ENCODE measurements at regions not wholly inside any gene's neighbourhood (a gene's known extent, or its start where the extent isn't known, plus 50 kb on each side); places are given as distances from the start of the nearest gene placed in this dataset.

- Histone ChIP-seq H3K36me3 (ENCODE audit: control insufficient read depth, insufficient read depth, low read length) (no peaks in the 10 kb centered on the region), H3K4me3 (ENCODE audit: low read length) (no peak overlapping the region), H3K4me1 (ENCODE audit: control insufficient read depth, insufficient read depth, low read length) (peaks cover 3% of the 10 kb centered on the region), H3K27ac (ENCODE audit: low read depth, low read length) (no peak overlapping the region), H3K9ac (ENCODE audit: low read length) (no peak overlapping the region), H3K27me3 (ENCODE audit: control insufficient read depth, insufficient read depth, low read length) (no peaks in the 10 kb centered on the region)
Measured at GRCh38 chr20:39283464-39283863, 321.3 kb downstream of the DHX35 start.

- H3K27ac ChIP-seq (ENCODE audit: low read depth, low read length) = no peak overlapping the region
- no peaks in the 10 kb centered on the region for H3K36me3 ChIP-seq (ENCODE audit: control insufficient read depth, insufficient read depth, low read length)
- peaks cover 3% of the 10 kb centered on the region for H3K4me1 ChIP-seq (ENCODE audit: control insufficient read depth, insufficient read depth, low read length)
- no peaks in the 10 kb centered on the region for H3K27me3 ChIP-seq (ENCODE audit: control insufficient read depth, insufficient read depth, low read length)
- no peak overlapping the region for H3K4me3 ChIP-seq (ENCODE audit: low read length)
- no peak overlapping the region for H3K9ac ChIP-seq (ENCODE audit: low read length)
Measured at GRCh38 chr20:39282619-39283092, 320.5 kb downstream of the DHX35 start.

GRCh38 chr20:39280875-39281274 lies 318.7 kb downstream of the DHX35 start:
- Histone ChIP-seq H3K4me1 (ENCODE audit: control insufficient read depth, insufficient read depth, low read length) (peaks cover 3% of the 10 kb centered on the region), H3K27me3 (ENCODE audit: control insufficient read depth, insufficient read depth, low read length) (no peaks in the 10 kb centered on the region), H3K9ac (ENCODE audit: low read length) (no peak overlapping the region), H3K4me3 (ENCODE audit: low read length) (no peak overlapping the region), H3K27ac (ENCODE audit: low read depth, low read length) (no peak overlapping the region), H3K36me3 (ENCODE audit: control insufficient read depth, insufficient read depth, low read length) (no peaks in the 10 kb centered on the region)

GRCh38 chr20:39278230-39278788 lies 316.2 kb downstream of the DHX35 start:
- Histone ChIP-seq H3K9ac (ENCODE audit: low read length) (no peak overlapping the region), H3K36me3 (ENCODE audit: control insufficient read depth, insufficient read depth, low read length) (no peaks in the 10 kb centered on the region), H3K27me3 (ENCODE audit: control insufficient read depth, insufficient read depth, low read length) (no peaks in the 10 kb centered on the region), H3K4me1 (ENCODE audit: control insufficient read depth, insufficient read depth, low read length) (peaks cover 3% of the 10 kb centered on the region), H3K4me3 (ENCODE audit: low read length) (no peak overlapping the region), H3K27ac (ENCODE audit: low read depth, low read length) (no peak overlapping the region)

GRCh38 chr20:39277185-39277584 lies 315.0 kb downstream of the DHX35 start:
- H3K27ac ChIP-seq (ENCODE audit: low read depth, low read length) = no peak overlapping the region
- no peaks in the 10 kb centered on the region for H3K36me3 ChIP-seq (ENCODE audit: control insufficient read depth, insufficient read depth, low read length)
- peaks cover 1% of the 10 kb centered on the region for H3K4me1 ChIP-seq (ENCODE audit: control insufficient read depth, insufficient read depth, low read length)
- no peak overlapping the region for H3K4me3 ChIP-seq (ENCODE audit: low read length)
- no peaks in the 10 kb centered on the region for H3K27me3 ChIP-seq (ENCODE audit: control insufficient read depth, insufficient read depth, low read length)
- H3K9ac ChIP-seq (ENCODE audit: low read length) = no peak overlapping the region

GRCh38 chr20:39270837-39271604 lies 308.9 kb downstream of the DHX35 start:
- Histone ChIP-seq H3K4me3 (ENCODE audit: low read length) (no peak overlapping the region), H3K36me3 (ENCODE audit: control insufficient read depth, insufficient read depth, low read length) (no peaks in the 10 kb centered on the region), H3K27ac (ENCODE audit: low read depth, low read length) (no peak overlapping the region), H3K27me3 (ENCODE audit: control insufficient read depth, insufficient read depth, low read length) (no peaks in the 10 kb centered on the region), H3K4me1 (ENCODE audit: control insufficient read depth, insufficient read depth, low read length) (no peaks in the 10 kb centered on the region), H3K9ac (ENCODE audit: low read length) (no peak overlapping the region)

- Histone ChIP-seq H3K9ac (ENCODE audit: low read length) (no peak overlapping the region), H3K36me3 (ENCODE audit: control insufficient read depth, insufficient read depth, low read length) (no peaks in the 10 kb centered on the region), H3K4me1 (ENCODE audit: control insufficient read depth, insufficient read depth, low read length) (no peaks in the 10 kb centered on the region), H3K4me3 (ENCODE audit: low read length) (no peak overlapping the region), H3K27me3 (ENCODE audit: control insufficient read depth, insufficient read depth, low read length) (no peaks in the 10 kb centered on the region), H3K27ac (ENCODE audit: low read depth, low read length) (no peak overlapping the region)
Measured at GRCh38 chr20:39269493-39270217, 307.5 kb downstream of the DHX35 start.

- no peak overlapping the region for H3K9ac ChIP-seq (ENCODE audit: low read length)
- H3K27me3 ChIP-seq (ENCODE audit: control insufficient read depth, insufficient read depth, low read length) = no peaks in the 10 kb centered on the region
- H3K27ac ChIP-seq (ENCODE audit: low read depth, low read length) = no peak overlapping the region
- no peaks in the 10 kb centered on the region for H3K36me3 ChIP-seq (ENCODE audit: control insufficient read depth, insufficient read depth, low read length)
- H3K4me1 ChIP-seq (ENCODE audit: control insufficient read depth, insufficient read depth, low read length) = no peaks in the 10 kb centered on the region
- no peak overlapping the region for H3K4me3 ChIP-seq (ENCODE audit: low read length)
Measured at GRCh38 chr20:39268981-39269461, 306.9 kb downstream of the DHX35 start.

- H3K36me3 ChIP-seq (ENCODE audit: control insufficient read depth, insufficient read depth, low read length) = no peaks in the 10 kb centered on the region
- H3K9ac ChIP-seq (ENCODE audit: low read length) = no peak overlapping the region
- H3K27ac ChIP-seq (ENCODE audit: low read depth, low read length) = no peak overlapping the region
- H3K27me3 ChIP-seq (ENCODE audit: control insufficient read depth, insufficient read depth, low read length) = no peaks in the 10 kb centered on the region
- no peaks in the 10 kb centered on the region for H3K4me1 ChIP-seq (ENCODE audit: control insufficient read depth, insufficient read depth, low read length)
- no peak overlapping the region for H3K4me3 ChIP-seq (ENCODE audit: low read length)
Measured at GRCh38 chr20:39268491-39268951, 306.4 kb downstream of the DHX35 start.

- Histone ChIP-seq H3K4me1 (ENCODE audit: control insufficient read depth, insufficient read depth, low read length) (no peaks in the 10 kb centered on the region), H3K27me3 (ENCODE audit: control insufficient read depth, insufficient read depth, low read length) (no peaks in the 10 kb centered on the region), H3K36me3 (ENCODE audit: control insufficient read depth, insufficient read depth, low read length) (no peaks in the 10 kb centered on the region), H3K9ac (ENCODE audit: low read length) (no peak overlapping the region), H3K4me3 (ENCODE audit: low read length) (no peak overlapping the region), H3K27ac (ENCODE audit: low read depth, low read length) (no peak overlapping the region)
Measured at GRCh38 chr20:39266989-39267388, 304.8 kb downstream of the DHX35 start.

- H3K4me1 ChIP-seq (ENCODE audit: control insufficient read depth, insufficient read depth, low read length) = no peaks in the 10 kb centered on the region
- H3K4me3 ChIP-seq (ENCODE audit: low read length) = no peak overlapping the region
- no peaks in the 10 kb centered on the region for H3K27me3 ChIP-seq (ENCODE audit: control insufficient read depth, insufficient read depth, low read length)
- H3K27ac ChIP-seq (ENCODE audit: low read depth, low read length) = no peak overlapping the region
- H3K36me3 ChIP-seq (ENCODE audit: control insufficient read depth, insufficient read depth, low read length) = no peaks in the 10 kb centered on the region
- H3K9ac ChIP-seq (ENCODE audit: low read length) = no peak overlapping the region
Measured at GRCh38 chr20:39264506-39265172, 302.5 kb downstream of the DHX35 start.

- H3K27me3 ChIP-seq (ENCODE audit: control insufficient read depth, insufficient read depth, low read length) = no peaks in the 10 kb centered on the region
- no peaks in the 10 kb centered on the region for H3K4me1 ChIP-seq (ENCODE audit: control insufficient read depth, insufficient read depth, low read length)
Measured at GRCh38 chr20:39263076-39263475, 300.9 kb downstream of the DHX35 start.

More at GRCh38 chr20:39263076-39263475, 300.9 kb downstream of the DHX35 start:
- Histone ChIP-seq H3K27ac (ENCODE audit: low read depth, low read length) (no peak overlapping the region), H3K36me3 (ENCODE audit: control insufficient read depth, insufficient read depth, low read length) (no peaks in the 10 kb centered on the region), H3K4me3 (ENCODE audit: low read length) (no peak overlapping the region), H3K9ac (ENCODE audit: low read length) (no peak overlapping the region)

Measured in rectal smooth muscle tissue (tissue), 1 donor.